ENCODE measurements at regions not wholly inside any gene's neighbourhood (a gene's known extent, or its start where the extent isn't known, plus 50 kb on each side); places are given as distances from the start of the nearest gene placed in this dataset.

DNA sequence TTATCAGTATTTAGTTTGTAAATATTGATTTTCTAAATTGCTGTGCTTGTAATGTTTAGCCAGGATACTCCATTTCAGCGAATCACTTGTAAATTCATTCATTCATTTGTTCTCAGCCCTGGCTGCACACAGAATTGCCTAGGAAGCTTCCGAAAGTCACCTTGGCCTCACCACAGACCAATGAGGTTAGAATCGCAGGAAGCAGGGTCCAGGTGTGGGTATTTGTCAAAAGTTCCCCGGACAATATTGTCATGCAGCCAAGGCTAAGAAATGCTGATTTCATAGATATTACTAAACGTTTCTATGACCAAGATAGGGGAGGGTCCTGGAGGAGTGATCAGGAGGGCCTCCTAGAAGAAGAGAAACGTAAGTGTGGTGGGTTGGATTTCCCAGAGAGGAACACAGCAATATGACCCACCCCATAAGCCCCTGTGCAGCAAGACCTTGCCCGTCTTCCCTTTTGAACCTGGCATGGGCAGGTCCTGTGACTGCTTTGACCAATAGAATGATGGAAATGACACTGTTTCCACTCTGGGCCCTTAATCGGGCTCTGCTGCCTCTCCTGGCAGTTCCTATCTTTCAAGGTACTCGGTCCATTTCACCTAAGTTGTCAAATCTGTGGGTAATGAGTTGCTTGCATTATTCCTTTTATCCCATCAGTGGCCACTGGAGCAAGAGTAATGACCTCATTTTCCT lies 238.7 kb downstream of the FOXL1 start:
- no peak for TF ChIP-seq EZH2 (IDR thresholded peaks at IDR 0.05; ENCODE audit: borderline replicate concordance, low read depth, low read length, severe bottlenecking)
- TF ChIP-seq, protein P1, sequence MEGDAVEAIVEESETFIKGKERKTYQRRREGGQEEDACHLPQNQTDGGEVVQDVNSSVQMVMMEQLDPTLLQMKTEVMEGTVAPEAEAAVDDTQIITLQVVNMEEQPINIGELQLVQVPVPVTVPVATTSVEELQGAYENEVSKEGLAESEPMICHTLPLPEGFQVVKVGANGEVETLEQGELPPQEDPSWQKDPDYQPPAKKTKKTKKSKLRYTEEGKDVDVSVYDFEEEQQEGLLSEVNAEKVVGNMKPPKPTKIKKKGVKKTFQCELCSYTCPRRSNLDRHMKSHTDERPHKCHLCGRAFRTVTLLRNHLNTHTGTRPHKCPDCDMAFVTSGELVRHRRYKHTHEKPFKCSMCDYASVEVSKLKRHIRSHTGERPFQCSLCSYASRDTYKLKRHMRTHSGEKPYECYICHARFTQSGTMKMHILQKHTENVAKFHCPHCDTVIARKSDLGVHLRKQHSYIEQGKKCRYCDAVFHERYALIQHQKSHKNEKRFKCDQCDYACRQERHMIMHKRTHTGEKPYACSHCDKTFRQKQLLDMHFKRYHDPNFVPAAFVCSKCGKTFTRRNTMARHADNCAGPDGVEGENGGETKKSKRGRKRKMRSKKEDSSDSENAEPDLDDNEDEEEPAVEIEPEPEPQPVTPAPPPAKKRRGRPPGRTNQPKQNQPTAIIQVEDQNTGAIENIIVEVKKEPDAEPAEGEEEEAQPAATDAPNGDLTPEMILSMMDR (IDR thresholded peaks at IDR 0.05; ENCODE audit: borderline replicate concordance, extremely low read depth, low read length, poor library complexity, severe bottlenecking) = no peak
